ENCODE measurements at regions not wholly inside any gene's neighbourhood (a gene's known extent, or its start where the extent isn't known, plus 50 kb on each side); places are given as distances from the start of the nearest gene placed in this dataset.

- Histone ChIP-seq H3K9me3 (ENCODE audit: insufficient read depth, low read depth, low read length) (peaks cover 2% of the 10 kb centered on the region), H3K27ac (ENCODE audit: low read depth, low read length) (no peak overlapping the region), H3K9ac (ENCODE audit: low read length) (no peak overlapping the region), H3K79me2 (ENCODE audit: insufficient read depth, low read length) (no peaks in the 10 kb centered on the region), H3K4me1 (ENCODE audit: insufficient read depth, low read length) (no peaks in the 10 kb centered on the region), H3K4me2 (ENCODE audit: low read length) (no peak overlapping the region), H3K27me3 (ENCODE audit: insufficient read depth, low read length) (no peaks in the 10 kb centered on the region), H3K4me3 (ENCODE audit: insufficient read depth, low read depth, low read length) (no peak overlapping the region), H3K36me3 (ENCODE audit: insufficient read depth, low read length) (no peaks in the 10 kb centered on the region), H2AFZ (ENCODE audit: low read depth, low read length) (peak overlapping the region; percentile 37), H4K20me1 (ENCODE audit: insufficient read depth, low read length) (no peaks in the 10 kb centered on the region)
- H3K9me3 Mint-ChIP-seq (ENCODE audit: unreplicated experiment), result no peaks in the 10 kb centered on the region
- no peak overlapping the region for H3K4me3 Mint-ChIP-seq (ENCODE audit: unreplicated experiment)
- FAIRE-seq (no peak), DNase-seq (ENCODE audit: low read depth) (no peak)
- H3K27me3 Mint-ChIP-seq (ENCODE audit: low read depth, unreplicated experiment), result no peaks in the 10 kb centered on the region
- no peaks in the 10 kb centered on the region for H3K36me3 Mint-ChIP-seq (ENCODE audit: low read depth, unreplicated experiment)
- no peaks in the 10 kb centered on the region for H3K4me1 Mint-ChIP-seq (ENCODE audit: low read depth, unreplicated experiment)
- H3K27ac Mint-ChIP-seq (ENCODE audit: unreplicated experiment), result no peak overlapping the region
- TF ChIP-seq EZH2 (IDR thresholded peaks at IDR 0.05; ENCODE audit: insufficient read depth, low read length) (no peak), CTCF (IDR thresholded peaks at IDR 0.05; ENCODE audit: insufficient read depth, low read depth, low read length) (no peak)
These were observed 907.8 kb downstream of the STPG2 start for GRCh38 chr4:97235521-97235920.

DNA sequence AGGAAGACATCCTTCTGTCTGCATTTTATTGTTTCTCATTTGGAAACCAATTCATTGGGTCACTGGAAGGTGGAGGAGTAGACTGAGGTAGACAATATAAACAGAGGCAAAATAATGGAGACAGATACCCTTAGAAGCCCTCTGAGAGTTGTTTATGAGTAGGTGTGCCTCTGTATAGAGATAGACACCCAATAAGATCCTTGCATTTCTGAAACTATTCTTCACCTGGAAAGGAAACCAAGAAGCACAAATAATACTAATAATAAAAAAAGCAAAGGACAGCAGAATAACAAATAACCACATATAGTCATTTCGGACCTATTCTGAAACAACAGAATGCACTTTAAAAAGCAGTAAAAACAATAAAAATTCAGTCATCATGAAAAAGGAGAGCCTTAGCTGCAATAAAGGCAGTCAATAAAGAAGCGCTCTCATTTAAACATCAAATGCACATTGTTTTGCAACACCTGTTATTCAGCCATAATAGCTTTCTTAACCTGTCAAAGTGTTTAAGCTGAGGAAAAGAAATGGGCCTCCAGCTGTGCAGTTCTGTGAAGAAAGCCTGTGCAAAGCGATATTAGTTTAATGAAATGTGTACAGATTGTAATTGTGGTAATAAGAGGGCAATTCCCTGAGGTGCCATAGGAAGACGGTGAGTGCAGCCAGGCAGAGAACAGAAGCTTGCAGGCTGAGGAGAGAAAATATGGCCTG, 904.2 kb downstream of the STPG2 start:
- H3K4me3 ChIP-seq (ENCODE audit: insufficient read depth, low read depth, low read length), result no peak overlapping the region
- H4K20me1 ChIP-seq (ENCODE audit: insufficient read depth, low read length), result no peaks in the 10 kb centered on the region
- no peak overlapping the region for H3K27ac ChIP-seq (ENCODE audit: low read depth, low read length)
- H3K79me2 ChIP-seq (ENCODE audit: insufficient read depth, low read length), result no peaks in the 10 kb centered on the region
- no peaks in the 10 kb centered on the region for H3K27me3 ChIP-seq (ENCODE audit: insufficient read depth, low read length)
- Mint-ChIP-seq H3K4me1 (ENCODE audit: low read depth, unreplicated experiment) (no peaks in the 10 kb centered on the region), H3K27ac (ENCODE audit: unreplicated experiment) (no peak overlapping the region), H3K4me3 (ENCODE audit: unreplicated experiment) (no peak overlapping the region), H3K9me3 (ENCODE audit: unreplicated experiment) (no peaks in the 10 kb centered on the region), H3K36me3 (ENCODE audit: low read depth, unreplicated experiment) (no peaks in the 10 kb centered on the region), H3K27me3 (ENCODE audit: low read depth, unreplicated experiment) (no peaks in the 10 kb centered on the region)
- no peaks in the 10 kb centered on the region for H3K36me3 ChIP-seq (ENCODE audit: insufficient read depth, low read length)
- no peak overlapping the region for H3K9ac ChIP-seq (ENCODE audit: low read length)
- H3K4me1 ChIP-seq (ENCODE audit: insufficient read depth, low read length), result no peaks in the 10 kb centered on the region
- H3K4me2 ChIP-seq (ENCODE audit: low read length), result no peak overlapping the region
- peaks cover 2% of the 10 kb centered on the region for H3K9me3 ChIP-seq (ENCODE audit: insufficient read depth, low read depth, low read length)
- no peak for DNase-seq (ENCODE audit: low read depth)
- FAIRE-seq, result no peak
- no peak overlapping the region for H2AFZ ChIP-seq (ENCODE audit: low read depth, low read length)
- TF ChIP-seq CTCF (IDR thresholded peaks at IDR 0.05; ENCODE audit: insufficient read depth, low read depth, low read length) (no peak), EZH2 (IDR thresholded peaks at IDR 0.05; ENCODE audit: insufficient read depth, low read length) (no peak)

DNA sequence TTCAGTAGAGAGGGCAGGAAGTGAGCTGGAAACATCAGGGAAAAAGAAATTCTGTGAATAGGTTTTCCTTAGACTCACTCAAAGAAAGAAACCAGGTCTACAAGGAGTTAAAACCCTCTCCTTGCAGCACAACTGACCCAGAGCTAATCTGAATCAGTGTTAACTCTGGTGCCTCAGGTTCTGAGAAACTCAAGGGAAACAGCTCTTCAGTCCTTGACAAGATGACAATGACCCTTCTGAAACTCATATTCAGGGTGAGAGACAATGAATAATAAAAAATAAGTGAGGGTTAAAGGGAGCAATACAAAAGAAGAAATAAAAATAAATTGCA, 903.6 kb downstream of the STPG2 start:
- Histone ChIP-seq H3K4me2 (ENCODE audit: low read length) (no peak overlapping the region), H3K9ac (ENCODE audit: low read length) (no peak overlapping the region), H3K4me3 (ENCODE audit: insufficient read depth, low read depth, low read length) (no peak overlapping the region), H3K9me3 (ENCODE audit: insufficient read depth, low read depth, low read length) (peaks cover 2% of the 10 kb centered on the region), H3K4me1 (ENCODE audit: insufficient read depth, low read length) (no peaks in the 10 kb centered on the region), H3K27ac (ENCODE audit: low read depth, low read length) (no peak overlapping the region), H2AFZ (ENCODE audit: low read depth, low read length) (no peak overlapping the region), H3K36me3 (ENCODE audit: insufficient read depth, low read length) (no peaks in the 10 kb centered on the region), H3K27me3 (ENCODE audit: insufficient read depth, low read length) (no peaks in the 10 kb centered on the region), H4K20me1 (ENCODE audit: insufficient read depth, low read length) (no peaks in the 10 kb centered on the region), H3K79me2 (ENCODE audit: insufficient read depth, low read length) (no peaks in the 10 kb centered on the region)
- TF ChIP-seq EZH2 (IDR thresholded peaks at IDR 0.05; ENCODE audit: insufficient read depth, low read length), result no peak
- H3K4me3 Mint-ChIP-seq (ENCODE audit: unreplicated experiment), result no peak overlapping the region
- H3K4me1 Mint-ChIP-seq (ENCODE audit: low read depth, unreplicated experiment), result no peaks in the 10 kb centered on the region
- no peaks in the 10 kb centered on the region for H3K27me3 Mint-ChIP-seq (ENCODE audit: low read depth, unreplicated experiment)
- no peaks in the 10 kb centered on the region for H3K9me3 Mint-ChIP-seq (ENCODE audit: unreplicated experiment)
- H3K36me3 Mint-ChIP-seq (ENCODE audit: low read depth, unreplicated experiment), result no peaks in the 10 kb centered on the region
- DNase-seq (ENCODE audit: low read depth) (no peak), FAIRE-seq (no peak)
- H3K27ac Mint-ChIP-seq (ENCODE audit: unreplicated experiment), result no peak overlapping the region
